ENCODE measurements at regions not wholly inside any gene's neighbourhood (a gene's known extent, or its start where the extent isn't known, plus 50 kb on each side); places are given as distances from the start of the nearest gene placed in this dataset.

DNA sequence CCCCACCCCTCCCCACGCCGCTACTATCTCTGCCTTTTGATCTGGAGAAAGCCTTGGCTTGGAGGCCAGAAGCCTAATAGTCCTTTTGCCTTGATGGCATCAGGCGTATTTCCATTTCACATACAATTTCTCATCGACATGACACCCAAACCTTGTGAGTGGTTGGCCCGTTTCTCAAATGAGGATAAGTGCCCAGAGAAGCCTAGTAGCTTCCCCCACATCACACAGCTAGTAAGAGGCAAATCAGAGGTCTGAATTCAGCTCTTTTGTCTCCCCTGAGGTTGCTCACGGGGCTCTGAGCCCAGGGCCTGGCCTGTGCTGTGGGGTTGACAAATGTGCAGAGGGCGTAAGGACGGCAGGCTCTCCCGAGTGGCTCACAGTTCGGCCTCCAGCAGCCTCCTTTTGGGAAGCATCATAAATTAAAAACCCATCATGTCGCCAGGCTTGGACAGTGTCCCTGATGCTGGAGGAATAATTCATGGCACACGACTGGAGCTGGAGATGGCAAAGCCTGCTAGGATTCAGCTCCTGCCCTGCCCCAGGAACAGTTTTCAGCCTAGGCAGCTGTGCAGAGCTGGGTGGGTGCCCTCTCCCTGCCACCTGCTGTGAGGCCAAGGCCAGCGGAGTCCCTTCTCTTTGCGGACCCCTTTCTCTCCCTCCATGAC, 263.8 kb downstream of the NSG2 start:
- Histone ChIP-seq H3K4me1 (no peaks in the 10 kb centered on the region), H3K9me3 (no peaks in the 10 kb centered on the region), H3K27ac (no peak overlapping the region), H3K27me3 (no peaks in the 10 kb centered on the region), H3K36me3 (no peaks in the 10 kb centered on the region), H3K4me3 (no peak overlapping the region)
- no peak for TF ChIP-seq POLR2A (IDR thresholded peaks at IDR 0.05)
- TF ChIP-seq, protein P1, sequence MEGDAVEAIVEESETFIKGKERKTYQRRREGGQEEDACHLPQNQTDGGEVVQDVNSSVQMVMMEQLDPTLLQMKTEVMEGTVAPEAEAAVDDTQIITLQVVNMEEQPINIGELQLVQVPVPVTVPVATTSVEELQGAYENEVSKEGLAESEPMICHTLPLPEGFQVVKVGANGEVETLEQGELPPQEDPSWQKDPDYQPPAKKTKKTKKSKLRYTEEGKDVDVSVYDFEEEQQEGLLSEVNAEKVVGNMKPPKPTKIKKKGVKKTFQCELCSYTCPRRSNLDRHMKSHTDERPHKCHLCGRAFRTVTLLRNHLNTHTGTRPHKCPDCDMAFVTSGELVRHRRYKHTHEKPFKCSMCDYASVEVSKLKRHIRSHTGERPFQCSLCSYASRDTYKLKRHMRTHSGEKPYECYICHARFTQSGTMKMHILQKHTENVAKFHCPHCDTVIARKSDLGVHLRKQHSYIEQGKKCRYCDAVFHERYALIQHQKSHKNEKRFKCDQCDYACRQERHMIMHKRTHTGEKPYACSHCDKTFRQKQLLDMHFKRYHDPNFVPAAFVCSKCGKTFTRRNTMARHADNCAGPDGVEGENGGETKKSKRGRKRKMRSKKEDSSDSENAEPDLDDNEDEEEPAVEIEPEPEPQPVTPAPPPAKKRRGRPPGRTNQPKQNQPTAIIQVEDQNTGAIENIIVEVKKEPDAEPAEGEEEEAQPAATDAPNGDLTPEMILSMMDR (IDR thresholded peaks at IDR 0.05), result no peak
- no peak for TF ChIP-seq POLR2AphosphoS5 (IDR thresholded peaks at IDR 0.05)
- intact Hi-C loops (cut with DNase I; ENCODE audit: low total_unique reads), result no loop called here
- peak in 1 of 2 donors; percentile 14 for DNase-seq (ENCODE audit: low spot score in 2 of 2)

DNA sequence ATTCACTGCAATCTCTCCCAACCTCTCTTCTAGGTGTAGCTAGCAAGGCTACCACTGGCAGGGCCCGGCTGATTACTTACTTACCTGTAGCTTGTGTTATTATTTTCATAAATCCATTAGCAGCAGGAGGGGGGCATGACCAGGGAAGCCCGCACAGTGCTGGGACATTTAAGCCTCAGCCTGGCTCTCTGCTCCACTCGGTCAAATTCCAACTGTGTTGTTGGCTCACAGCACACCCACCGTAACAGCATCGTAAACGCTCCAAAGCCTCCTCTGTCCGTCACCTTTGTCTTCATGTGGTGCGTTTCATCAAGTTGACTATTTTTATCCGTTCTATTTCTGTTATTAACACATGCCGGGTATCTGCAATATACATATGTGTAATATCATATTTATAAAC, 264.7 kb downstream of the NSG2 start:
- peak; percentile 5 to 27 for DNase-seq (ENCODE audit: low spot score in 2 of 2)
- Histone ChIP-seq H3K27ac (no peak overlapping the region), H3K36me3 (no peaks in the 10 kb centered on the region), H3K4me1 (no peaks in the 10 kb centered on the region), H3K4me3 (no peak overlapping the region), H3K9me3 (no peaks in the 10 kb centered on the region), H3K27me3 (no peaks in the 10 kb centered on the region)
- TF ChIP-seq POLR2A (IDR thresholded peaks at IDR 0.05) (no peak), POLR2AphosphoS5 (IDR thresholded peaks at IDR 0.05) (no peak)
- TF ChIP-seq, protein P1 (IDR thresholded peaks at IDR 0.05), result no peak
- intact Hi-C loops (cut with DNase I; ENCODE audit: low total_unique reads), result loop anchor here (10.0 kb wide), 1 partner anchor 705 kb away; no protein-coding TSS in a partner anchor

DNA sequence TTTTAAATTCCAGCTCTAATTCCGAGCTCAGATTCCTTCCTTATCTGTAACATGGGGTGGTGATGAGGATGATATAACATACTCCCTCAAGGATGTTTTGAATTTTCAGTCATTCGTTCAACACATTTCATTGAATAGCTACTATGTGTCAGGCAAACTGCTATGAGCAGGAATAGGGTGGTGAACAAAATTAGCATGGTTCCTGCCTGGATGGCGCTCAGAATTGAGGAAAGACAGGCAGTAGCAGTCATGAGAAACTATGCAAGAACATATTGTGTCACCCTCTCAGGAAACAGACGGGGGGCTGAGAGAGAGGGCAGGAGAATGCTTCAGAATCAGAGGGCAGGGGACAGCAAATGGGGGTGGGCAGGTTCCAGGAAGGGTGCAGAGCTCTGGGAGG, 265.2 kb downstream of the NSG2 start:
- Histone ChIP-seq H3K27me3 (no peaks in the 10 kb centered on the region), H3K4me3 (no peak overlapping the region), H3K4me1 (no peaks in the 10 kb centered on the region), H3K36me3 (no peaks in the 10 kb centered on the region), H3K27ac (no peak overlapping the region), H3K9me3 (no peaks in the 10 kb centered on the region)
- TF ChIP-seq POLR2A (IDR thresholded peaks at IDR 0.05), result no peak
- no peak for TF ChIP-seq POLR2AphosphoS5 (IDR thresholded peaks at IDR 0.05)
- TF ChIP-seq, protein P1 (IDR thresholded peaks at IDR 0.05), result no peak
- intact Hi-C loops (cut with DNase I; ENCODE audit: low total_unique reads), result loop anchor here (10.0 kb wide), 1 partner anchor 706 kb away; no protein-coding TSS in a partner anchor
- peak in 1 of 2 donors; percentile 2 for DNase-seq (ENCODE audit: low spot score in 2 of 2)

DNA sequence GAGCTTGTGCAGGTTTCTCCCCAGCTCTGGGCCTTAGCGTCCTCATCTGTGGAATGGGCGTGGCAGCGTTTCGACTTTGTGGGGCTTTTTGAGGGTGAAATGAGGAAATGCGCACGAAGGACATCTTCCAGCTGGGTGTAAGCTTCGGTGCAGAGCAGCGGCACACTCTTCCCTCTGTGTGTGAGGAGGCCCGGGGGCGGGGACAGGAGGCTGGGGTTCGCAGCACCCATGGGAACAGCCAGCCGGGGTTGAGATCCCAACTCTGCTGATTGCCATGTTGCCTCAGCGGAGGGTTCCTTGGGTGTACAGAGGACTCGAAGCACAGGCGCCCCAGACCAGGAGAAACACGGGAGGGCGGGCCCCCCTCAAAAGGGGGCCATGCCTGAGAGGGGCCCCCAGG, 265.6 kb downstream of the NSG2 start:
- TF ChIP-seq POLR2A (IDR thresholded peaks at IDR 0.05) (no peak), POLR2AphosphoS5 (IDR thresholded peaks at IDR 0.05) (no peak)
- TF ChIP-seq, protein P1 (IDR thresholded peaks at IDR 0.05), result no peak
- no peak overlapping the region for H3K27ac ChIP-seq
- intact Hi-C loops (cut with DNase I; ENCODE audit: low total_unique reads), result loop anchor here (10.0 kb wide), 1 partner anchor 706 kb away; no protein-coding TSS in a partner anchor
- no peaks in the 10 kb centered on the region for H3K27me3 ChIP-seq
- H3K9me3 ChIP-seq, result no peaks in the 10 kb centered on the region
- no peaks in the 10 kb centered on the region for H3K4me1 ChIP-seq
- DNase-seq (ENCODE audit: low spot score in 2 of 2), result peak in 1 of 2 donors; percentile 45
- no peak overlapping the region for H3K4me3 ChIP-seq
- H3K36me3 ChIP-seq, result no peaks in the 10 kb centered on the region

DNA sequence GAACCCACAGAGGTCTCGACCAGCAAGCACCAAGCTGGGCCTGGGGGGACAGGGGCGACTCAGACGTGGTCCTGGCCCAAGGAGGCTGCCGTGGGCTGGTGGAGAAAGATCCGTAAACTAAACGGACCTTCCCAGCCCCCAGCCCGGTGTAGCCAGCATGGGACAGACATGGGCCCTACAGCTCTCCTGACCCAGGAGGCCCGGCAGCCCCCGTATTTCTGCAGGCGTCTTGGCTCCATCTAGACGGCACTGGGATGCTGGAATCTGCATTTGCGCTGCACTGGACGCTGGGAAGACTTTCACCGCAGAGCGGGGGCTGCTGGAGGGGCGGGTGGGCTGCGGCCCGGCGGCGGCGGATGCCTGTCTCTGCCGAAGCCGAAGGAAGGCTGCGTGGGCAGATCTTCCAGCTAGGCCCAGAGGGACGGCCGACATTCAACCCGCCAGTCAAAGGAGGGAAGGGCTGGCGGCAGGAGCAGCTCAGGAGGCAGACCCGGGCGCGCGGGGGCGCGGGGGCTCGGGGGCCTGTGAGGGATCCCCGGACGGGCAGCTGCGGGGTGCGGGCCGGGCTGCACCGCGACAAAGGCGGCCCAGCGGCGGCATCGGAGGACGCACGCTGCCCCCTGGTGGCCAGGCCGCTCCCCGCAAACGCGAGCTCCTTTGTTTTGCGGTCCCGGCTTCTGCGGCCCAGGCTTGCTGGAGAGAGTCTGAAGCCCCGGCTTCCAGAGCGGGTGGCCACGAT, 266.2 kb downstream of the NSG2 start:
- peak; percentile 33 to 66 for DNase-seq (ENCODE audit: low spot score in 2 of 2)
- intact Hi-C loops (cut with DNase I; ENCODE audit: low total_unique reads), result loop anchor here (10.0 kb wide), 1 partner anchor 707 kb away; no protein-coding TSS in a partner anchor
- no peak for TF ChIP-seq POLR2AphosphoS5 (IDR thresholded peaks at IDR 0.05)
- no peak for TF ChIP-seq POLR2A (IDR thresholded peaks at IDR 0.05)
- TF ChIP-seq, protein P1 (IDR thresholded peaks at IDR 0.05), result peak; percentile 30 to 69 (median 46)

More for the DNA sequence above, 266.2 kb downstream of the NSG2 start:
- Histone ChIP-seq H3K36me3 (no peaks in the 10 kb centered on the region), H3K4me3 (peak overlapping the region; percentile 32 to 65 (median 48)), H3K4me1 (no peaks in the 10 kb centered on the region), H3K9me3 (no peaks in the 10 kb centered on the region), H3K27ac (no peak overlapping the region), H3K27me3 (no peaks in the 10 kb centered on the region)
